ENCODE measurements at regions not wholly inside any gene's neighbourhood (a gene's known extent, or its start where the extent isn't known, plus 50 kb on each side); places are given as distances from the start of the nearest gene placed in this dataset.

GRCh38 chr3:66762916-66763693 is 235.0 kb upstream of the KBTBD8 start:
- Mint-ChIP-seq H3K36me3 (ENCODE audit: low read depth) (no peaks in the 10 kb centered on the region), H3K4me1 (ENCODE audit: low read depth) (no peaks in the 10 kb centered on the region), H3K9me3 (no peaks in the 10 kb centered on the region), H3K27me3 (ENCODE audit: insufficient read depth) (no peaks in the 10 kb centered on the region; the same call in none of the 2 replicates), H3K4me3 (no peak overlapping the region), H3K27ac (no peak overlapping the region)
- no peak for TF ChIP-seq CTCF (IDR thresholded peaks at IDR 0.05)
- DNase-seq = peak; percentile 5

- DNase-seq = no peak
- no peak overlapping the region for H3K4me3 Mint-ChIP-seq
- no peak overlapping the region for H3K27ac Mint-ChIP-seq
- no peaks in the 10 kb centered on the region for H3K9me3 Mint-ChIP-seq
- no peaks in the 10 kb centered on the region for H3K36me3 Mint-ChIP-seq (ENCODE audit: low read depth)
- no peak for TF ChIP-seq CTCF (IDR thresholded peaks at IDR 0.05)
- H3K27me3 Mint-ChIP-seq (ENCODE audit: insufficient read depth) = no peaks in the 10 kb centered on the region; the same call in 1 of the 2 replicates
- H3K4me1 Mint-ChIP-seq (ENCODE audit: low read depth) = no peaks in the 10 kb centered on the region
Measured at GRCh38 chr3:66778107-66778506, 220.0 kb upstream of the KBTBD8 start.

- Mint-ChIP-seq H3K36me3 (ENCODE audit: low read depth) (no peaks in the 10 kb centered on the region), H3K9me3 (no peaks in the 10 kb centered on the region), H3K27me3 (ENCODE audit: insufficient read depth) (peaks cover 1% of the 10 kb centered on the region; the same call in 1 of the 2 replicates), H3K4me3 (no peak overlapping the region), H3K4me1 (ENCODE audit: low read depth) (no peaks in the 10 kb centered on the region), H3K27ac (no peak overlapping the region)
- TF ChIP-seq CTCF (IDR thresholded peaks at IDR 0.05) = no peak
- DNase-seq = no peak
Measured at GRCh38 chr3:66778777-66779176, 219.3 kb upstream of the KBTBD8 start.

- no peaks in the 10 kb centered on the region for H3K9me3 Mint-ChIP-seq
- DNase-seq = no peak
- no peak overlapping the region for H3K27ac Mint-ChIP-seq
- no peaks in the 10 kb centered on the region for H3K4me1 Mint-ChIP-seq (ENCODE audit: low read depth)
- no peak for TF ChIP-seq CTCF (IDR thresholded peaks at IDR 0.05)
- H3K36me3 Mint-ChIP-seq (ENCODE audit: low read depth) = no peaks in the 10 kb centered on the region
- peaks cover 6% of the 10 kb centered on the region for H3K27me3 Mint-ChIP-seq (ENCODE audit: insufficient read depth)
- H3K4me3 Mint-ChIP-seq = no peak overlapping the region
Measured at GRCh38 chr3:66785191-66785909, 212.8 kb upstream of the KBTBD8 start.

- Mint-ChIP-seq H3K9me3 (no peaks in the 10 kb centered on the region), H3K27ac (no peak overlapping the region), H3K36me3 (ENCODE audit: low read depth) (no peaks in the 10 kb centered on the region), H3K4me3 (no peak overlapping the region), H3K4me1 (ENCODE audit: low read depth) (no peaks in the 10 kb centered on the region; the same call in 1 of the 2 replicates), H3K27me3 (ENCODE audit: insufficient read depth) (peaks cover 9% of the 10 kb centered on the region)
- DNase-seq = no peak
- no peak for TF ChIP-seq CTCF (IDR thresholded peaks at IDR 0.05)
Measured at GRCh38 chr3:66789580-66790237, 208.4 kb upstream of the KBTBD8 start.
